ENCODE measurements at regions not wholly inside any gene's neighbourhood (a gene's known extent, or its start where the extent isn't known, plus 50 kb on each side); places are given as distances from the start of the nearest gene placed in this dataset.

DNA sequence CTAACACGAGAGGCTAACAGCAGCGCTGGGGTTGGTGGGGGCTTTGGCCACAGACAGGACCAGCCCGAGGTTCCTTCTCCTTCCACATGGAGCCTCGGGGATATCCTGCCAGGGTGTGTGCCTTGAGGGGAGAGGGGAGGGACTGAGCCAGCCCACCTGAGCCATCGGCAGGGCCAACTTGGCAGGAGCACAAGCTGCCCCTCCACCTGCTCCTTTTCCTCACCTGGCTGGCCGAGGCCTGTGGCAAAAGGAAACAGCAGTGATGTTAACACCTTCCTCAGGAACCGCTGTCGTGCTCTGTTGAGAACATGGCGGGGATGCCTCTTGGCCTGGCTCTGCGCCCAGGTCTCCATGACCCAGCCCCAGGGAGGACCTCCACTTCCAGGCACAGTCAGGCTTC, 255.1 kb upstream of the PPP2R2D start:
- H3K4me3 ChIP-seq (ENCODE audit: low read depth, low read length), result no peak overlapping the region
- H3K27me3 ChIP-seq (replicated peaks; ENCODE audit: control insufficient read depth, insufficient read depth, low read length), result no peaks in the 10 kb centered on the region
- DNase-seq, result no peak
- Mint-ChIP-seq H3K36me3 (ENCODE audit: insufficient read depth, unreplicated experiment) (no peaks in the 10 kb centered on the region), H3K4me1 (ENCODE audit: low read depth, unreplicated experiment) (peaks cover 3% of the 10 kb centered on the region), H3K4me3 (ENCODE audit: unreplicated experiment) (no peak overlapping the region), H3K27me3 (ENCODE audit: insufficient read depth, unreplicated experiment) (no peaks in the 10 kb centered on the region), H3K9me3 (ENCODE audit: unreplicated experiment) (no peaks in the 10 kb centered on the region), H3K27ac (ENCODE audit: unreplicated experiment) (no peak overlapping the region)
- peaks cover 8% of the 10 kb centered on the region for H3K4me1 ChIP-seq
- CTCF ChIA-PET, result interaction anchor here (0.5 kb wide), 1 partner anchor 24 kb away, joined by 3 read pairs; no protein-coding TSS in a partner anchor
- H3K36me3 ChIP-seq (ENCODE audit: control insufficient read depth, insufficient read depth, low read length), result no peaks in the 10 kb centered on the region
- TF ChIP-seq CTCF (IDR thresholded peaks at IDR 0.05; ENCODE audit: insufficient read depth in 1 of 2, low read depth in 1 of 2, low read length in 1 of 2, severe bottlenecking in 1 of 2, unreplicated experiment in 1 of 2), result no peak
- no TSS peak for BruUV-seq (replicated peaks)
- POLR2A ChIA-PET, result no interaction called here
- intact Hi-C loops (cut with micrococcal nuclease; ENCODE audit: unreplicated experiment), result no loop called here
- 0 out of 2 replicates have a peak, but pooled peaks cover 3% of the 10 kb centered on the region for H3K9me3 ChIP-seq

GRCh38 chr10:131646551-131647525, 254.0 kb upstream of the PPP2R2D start:
- Histone ChIP-seq H3K27me3 (replicated peaks; ENCODE audit: control insufficient read depth, insufficient read depth, low read length) (no peaks in the 10 kb centered on the region), H3K36me3 (ENCODE audit: control insufficient read depth, insufficient read depth, low read length) (no peaks in the 10 kb centered on the region), H3K4me3 (ENCODE audit: low read depth, low read length) (no peak overlapping the region), H3K9me3 (no peaks in the 10 kb centered on the region), H3K4me1 (no peaks in the 10 kb centered on the region)
- no peak overlapping the region for H3K4me3 Mint-ChIP-seq (ENCODE audit: unreplicated experiment)
- no peak for TF ChIP-seq CTCF (IDR thresholded peaks at IDR 0.05; ENCODE audit: insufficient read depth in 1 of 2, low read depth in 1 of 2, low read length in 1 of 2, severe bottlenecking in 1 of 2, unreplicated experiment in 1 of 2)
- no peak for DNase-seq
- POLR2A ChIA-PET, result no interaction called here
- BruUV-seq (replicated peaks), result no TSS peak
- H3K4me1 Mint-ChIP-seq (ENCODE audit: low read depth, unreplicated experiment), result no peaks in the 10 kb centered on the region
- no peaks in the 10 kb centered on the region for H3K36me3 Mint-ChIP-seq (ENCODE audit: insufficient read depth, unreplicated experiment)
- no peaks in the 10 kb centered on the region for H3K9me3 Mint-ChIP-seq (ENCODE audit: unreplicated experiment)
- no peak overlapping the region for H3K27ac Mint-ChIP-seq (ENCODE audit: unreplicated experiment)
- CTCF ChIA-PET, result no interaction called here
- no peaks in the 10 kb centered on the region for H3K27me3 Mint-ChIP-seq (ENCODE audit: insufficient read depth, unreplicated experiment)
- intact Hi-C loops (cut with micrococcal nuclease; ENCODE audit: unreplicated experiment), result no loop called here

DNA sequence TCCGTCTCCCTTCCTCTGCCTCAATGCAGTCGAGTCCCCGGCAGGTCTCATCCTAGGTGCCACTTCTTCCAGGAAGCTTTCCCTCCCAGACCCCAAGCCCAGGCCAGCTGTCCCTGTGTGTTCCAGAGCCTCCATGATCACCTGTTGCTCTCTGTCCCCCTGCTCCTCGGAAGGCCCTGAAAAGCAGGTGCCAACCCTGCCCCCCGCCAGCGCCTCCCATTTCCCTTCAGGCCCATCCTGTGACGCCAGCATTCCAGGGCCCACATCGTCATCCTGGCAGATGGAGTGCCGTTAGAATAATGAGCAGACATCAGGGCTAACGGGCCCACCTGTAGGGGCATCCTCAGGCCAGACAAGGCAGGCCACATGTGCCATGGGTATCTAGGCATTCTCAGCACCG, 253.0 kb upstream of the PPP2R2D start:
- H3K36me3 Mint-ChIP-seq (ENCODE audit: insufficient read depth, unreplicated experiment), result no peaks in the 10 kb centered on the region
- no peak overlapping the region for H3K27ac Mint-ChIP-seq (ENCODE audit: unreplicated experiment)
- intact Hi-C loops (cut with micrococcal nuclease; ENCODE audit: unreplicated experiment), result no loop called here
- TF ChIP-seq CTCF (IDR thresholded peaks at IDR 0.05; ENCODE audit: insufficient read depth in 1 of 2, low read depth in 1 of 2, low read length in 1 of 2, severe bottlenecking in 1 of 2, unreplicated experiment in 1 of 2), result no peak
- H3K9me3 Mint-ChIP-seq (ENCODE audit: unreplicated experiment), result no peaks in the 10 kb centered on the region
- H3K4me3 Mint-ChIP-seq (ENCODE audit: unreplicated experiment), result no peak overlapping the region
- no peaks in the 10 kb centered on the region for H3K36me3 ChIP-seq (ENCODE audit: control insufficient read depth, insufficient read depth, low read length)
- POLR2A ChIA-PET, result no interaction called here
- H3K27me3 Mint-ChIP-seq (ENCODE audit: insufficient read depth, unreplicated experiment), result no peaks in the 10 kb centered on the region
- no peaks in the 10 kb centered on the region for H3K27me3 ChIP-seq (replicated peaks; ENCODE audit: control insufficient read depth, insufficient read depth, low read length)
- no peak for DNase-seq
- CTCF ChIA-PET, result no interaction called here
- BruUV-seq (replicated peaks), result no TSS peak
- H3K9me3 ChIP-seq, result no peaks in the 10 kb centered on the region
- no peaks in the 10 kb centered on the region for H3K4me1 ChIP-seq
- H3K4me1 Mint-ChIP-seq (ENCODE audit: low read depth, unreplicated experiment), result no peaks in the 10 kb centered on the region
- H3K4me3 ChIP-seq (ENCODE audit: low read depth, low read length), result no peak overlapping the region

All from Caco-2 (cell line).